ENCODE measurements at regions not wholly inside any gene's neighbourhood (a gene's known extent, or its start where the extent isn't known, plus 50 kb on each side); places are given as distances from the start of the nearest gene placed in this dataset.

DNA sequence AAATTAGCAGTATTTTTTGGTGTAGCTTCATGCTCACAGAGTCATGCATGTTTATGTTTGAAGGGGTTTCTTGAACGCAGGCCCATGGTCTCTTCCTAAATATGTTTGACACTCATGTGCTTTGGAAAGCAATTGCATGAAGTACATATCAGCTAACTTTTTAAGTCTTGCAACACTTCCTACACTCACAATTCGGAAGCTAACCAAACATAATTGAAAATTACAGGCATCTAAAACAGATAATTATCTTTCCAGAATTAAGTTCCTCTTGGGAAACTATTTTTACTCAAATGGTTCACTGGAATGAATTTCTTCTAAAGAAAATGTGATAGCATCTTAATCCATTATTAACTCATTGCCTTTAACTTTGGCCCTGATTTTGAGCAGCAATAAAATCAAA lies 438.9 kb downstream of the RAP2B start:
- TF ChIP-seq, protein P1, sequence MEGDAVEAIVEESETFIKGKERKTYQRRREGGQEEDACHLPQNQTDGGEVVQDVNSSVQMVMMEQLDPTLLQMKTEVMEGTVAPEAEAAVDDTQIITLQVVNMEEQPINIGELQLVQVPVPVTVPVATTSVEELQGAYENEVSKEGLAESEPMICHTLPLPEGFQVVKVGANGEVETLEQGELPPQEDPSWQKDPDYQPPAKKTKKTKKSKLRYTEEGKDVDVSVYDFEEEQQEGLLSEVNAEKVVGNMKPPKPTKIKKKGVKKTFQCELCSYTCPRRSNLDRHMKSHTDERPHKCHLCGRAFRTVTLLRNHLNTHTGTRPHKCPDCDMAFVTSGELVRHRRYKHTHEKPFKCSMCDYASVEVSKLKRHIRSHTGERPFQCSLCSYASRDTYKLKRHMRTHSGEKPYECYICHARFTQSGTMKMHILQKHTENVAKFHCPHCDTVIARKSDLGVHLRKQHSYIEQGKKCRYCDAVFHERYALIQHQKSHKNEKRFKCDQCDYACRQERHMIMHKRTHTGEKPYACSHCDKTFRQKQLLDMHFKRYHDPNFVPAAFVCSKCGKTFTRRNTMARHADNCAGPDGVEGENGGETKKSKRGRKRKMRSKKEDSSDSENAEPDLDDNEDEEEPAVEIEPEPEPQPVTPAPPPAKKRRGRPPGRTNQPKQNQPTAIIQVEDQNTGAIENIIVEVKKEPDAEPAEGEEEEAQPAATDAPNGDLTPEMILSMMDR (IDR thresholded peaks at IDR 0.05): no peak
- no peak for TF ChIP-seq EZH2 (IDR thresholded peaks at IDR 0.05; ENCODE audit: borderline replicate concordance, insufficient read depth, low read depth, low read length, poor library complexity, severe bottlenecking)
